ENCODE measurements at regions not wholly inside any gene's neighbourhood (a gene's known extent, or its start where the extent isn't known, plus 50 kb on each side); places are given as distances from the start of the nearest gene placed in this dataset.

- ChIA-PET CTCF (ENCODE audit: low intra/inter-chr PET ratio, low total read pairs) (no interaction called here), POLR2A (no interaction called here)
- ATAC-seq = no peak
- intact Hi-C loops (cut with micrococcal nuclease; ENCODE audit: unreplicated experiment) = no loop called here
- Histone ChIP-seq H3K36me3 (replicated peaks in 1 of 2; ENCODE audit: control insufficient read depth in 1 of 2, insufficient read depth in 2 of 2, low read length in 2 of 2) (no peaks in the 10 kb centered on the region), H2AFZ (ENCODE audit: low read length) (no peak overlapping the region), H3K4me3 (replicated peaks in 1 of 3; ENCODE audit: insufficient read depth in 1 of 3, low read depth in 2 of 3, low read length in 3 of 3) (no peak overlapping the region), H4K20me1 (ENCODE audit: insufficient read depth, low read length) (no peaks in the 10 kb centered on the region), H3K27me3 (ENCODE audit: control insufficient read depth in 1 of 2, insufficient read depth in 2 of 2, low read length in 2 of 2) (no peaks in the 10 kb centered on the region), H3K4me2 (ENCODE audit: low read depth, low read length) (no peak overlapping the region), H3K27ac (ENCODE audit: extremely low read length, insufficient read depth, low read length) (no peak overlapping the region), H3K9ac (ENCODE audit: insufficient read depth, low read depth, low read length) (no peak overlapping the region), H3K9me3 (ENCODE audit: low read length) (no peaks in the 10 kb centered on the region), H3K79me2 (ENCODE audit: insufficient read depth, low read length) (no peaks in the 10 kb centered on the region), H3K4me1 (ENCODE audit: insufficient read depth, low read length) (no peaks in the 10 kb centered on the region)
- BruUV-seq (replicated peaks) = no TSS peak
- TF ChIP-seq ZNF747 (CRISPR knock-in tag; IDR thresholded peaks at IDR 0.05; ENCODE audit: borderline replicate concordance) (no peak), ZKSCAN5 (CRISPR knock-in tag; IDR thresholded peaks at IDR 0.05) (no peak), NR2F6 (IDR thresholded peaks at IDR 0.05) (no peak), NR2F6 (CRISPR knock-in tag; IDR thresholded peaks at IDR 0.05) (no peak), ZZZ3 (CRISPR knock-in tag; IDR thresholded peaks at IDR 0.05; ENCODE audit: borderline replicate concordance) (no peak), ZEB1 (IDR thresholded peaks at IDR 0.05; ENCODE audit: insufficient replicate concordance, low read depth) (no peak), PHF8 (CRISPR knock-in tag; IDR thresholded peaks at IDR 0.05) (no peak), NCOR1 (IDR thresholded peaks at IDR 0.05; ENCODE audit: borderline replicate concordance, low read length) (no peak), KLF13 (CRISPR knock-in tag; IDR thresholded peaks at IDR 0.05) (no peak), TARDBP (CRISPR knock-in tag; IDR thresholded peaks at IDR 0.05) (no peak), RELA (CRISPR knock-in tag; IDR thresholded peaks at IDR 0.05) (no peak), ZNF766 (CRISPR knock-in tag; IDR thresholded peaks at IDR 0.05; ENCODE audit: borderline replicate concordance) (no peak), TFDP2 (CRISPR knock-in tag; IDR thresholded peaks at IDR 0.05) (no peak), NBN (conservative IDR thresholded peaks at IDR 0.05) (no peak)
- TF ChIP-seq, protein P1, sequence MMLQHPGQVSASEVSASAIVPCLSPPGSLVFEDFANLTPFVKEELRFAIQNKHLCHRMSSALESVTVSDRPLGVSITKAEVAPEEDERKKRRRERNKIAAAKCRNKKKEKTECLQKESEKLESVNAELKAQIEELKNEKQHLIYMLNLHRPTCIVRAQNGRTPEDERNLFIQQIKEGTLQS (CRISPR knock-in tag; IDR thresholded peaks at IDR 0.05) = no peak
- TF ChIP-seq, protein P2, sequence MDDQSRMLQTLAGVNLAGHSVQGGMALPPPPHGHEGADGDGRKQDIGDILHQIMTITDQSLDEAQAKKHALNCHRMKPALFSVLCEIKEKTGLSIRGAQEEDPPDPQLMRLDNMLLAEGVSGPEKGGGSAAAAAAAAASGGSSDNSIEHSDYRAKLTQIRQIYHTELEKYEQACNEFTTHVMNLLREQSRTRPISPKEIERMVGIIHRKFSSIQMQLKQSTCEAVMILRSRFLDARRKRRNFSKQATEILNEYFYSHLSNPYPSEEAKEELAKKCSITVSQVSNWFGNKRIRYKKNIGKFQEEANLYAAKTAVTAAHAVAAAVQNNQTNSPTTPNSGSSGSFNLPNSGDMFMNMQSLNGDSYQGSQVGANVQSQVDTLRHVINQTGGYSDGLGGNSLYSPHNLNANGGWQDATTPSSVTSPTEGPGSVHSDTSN (CRISPR knock-in tag; IDR thresholded peaks at IDR 0.05; ENCODE audit: borderline replicate concordance) = no peak
- TF ChIP-seq, protein P3, sequence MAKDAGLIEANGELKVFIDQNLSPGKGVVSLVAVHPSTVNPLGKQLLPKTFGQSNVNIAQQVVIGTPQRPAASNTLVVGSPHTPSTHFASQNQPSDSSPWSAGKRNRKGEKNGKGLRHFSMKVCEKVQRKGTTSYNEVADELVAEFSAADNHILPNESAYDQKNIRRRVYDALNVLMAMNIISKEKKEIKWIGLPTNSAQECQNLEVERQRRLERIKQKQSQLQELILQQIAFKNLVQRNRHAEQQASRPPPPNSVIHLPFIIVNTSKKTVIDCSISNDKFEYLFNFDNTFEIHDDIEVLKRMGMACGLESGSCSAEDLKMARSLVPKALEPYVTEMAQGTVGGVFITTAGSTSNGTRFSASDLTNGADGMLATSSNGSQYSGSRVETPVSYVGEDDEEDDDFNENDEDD (CRISPR knock-in tag; IDR thresholded peaks at IDR 0.05; ENCODE audit: borderline replicate concordance) = no peak
- in situ Hi-C loops (cut with HindIII; ENCODE audit: extremely low pct_ligation_motif_present, low pct_unique_long_range_greater_than_20kb) = no loop called here
- 3% methylated on average over 1 of the region's 1 CpG for WGBS (ENCODE audit: low lambda C conversion rate)
- DNase-seq (ENCODE audit: low spot score) = no peak
- FAIRE-seq = no peak
Measured at GRCh38 chr5:84709075-84709474, 324.4 kb upstream of the EDIL3 start.

All from HepG2 (cell line).